H1 (cell line): ENCODE measurements at regions not wholly inside any gene's neighbourhood (a gene's known extent, or its start where the extent isn't known, plus 50 kb on each side); places are given as distances from the start of the nearest gene placed in this dataset.

ENCODE experiments used
- ATF2 ChIP-seq: IDR thresholded peaks from 2 replicates; pipeline ENCODE4 v1.6.1; 2012; ENCODE audit warnings: low read length, inconsistent platforms
- EGR1 ChIP-seq: IDR thresholded peaks from 2 replicates; pipeline ENCODE4 v1.6.1; 2011; ENCODE audit warnings: low read depth, low read length, borderline replicate concordance
- NRF1 ChIP-seq: IDR thresholded peaks from 2 replicates; pipeline ENCODE4 v1.6.1; 2011; ENCODE audit warnings: mild to moderate bottlenecking, low read depth, low read length, improper control_type of control experiment
- SIRT6 ChIP-seq: IDR thresholded peaks from one replicate; pipeline ENCODE4 v1.7.1; 2012; ENCODE audit warnings: low read length, inconsistent platforms
- ZNF274 ChIP-seq: IDR thresholded peaks from 2 replicates; pipeline ENCODE4 v1.7.0; 2012; ENCODE audit warnings: low read length, borderline replicate concordance; ENCODE audit errors: extremely low read depth

GRCh38 chr6:142521791-142522190 is 220.0 kb downstream of the ADGRG6 start (continued):
- no peak for TF ChIP-seq NRF1
- no peak for TF ChIP-seq EGR1
- TF ChIP-seq ZNF274 = no peak
- TF ChIP-seq ATF2 = no peak
- TF ChIP-seq SIRT6 = no peak
- TF ChIP-seq, all 59 proteins: peak for 0
